ENCODE measurements at regions not wholly inside any gene's neighbourhood (a gene's known extent, or its start where the extent isn't known, plus 50 kb on each side); places are given as distances from the start of the nearest gene placed in this dataset.

GRCh38 chr5:96149021-96149420 is 187.4 kb upstream of the ELL2 start:
- no peaks in the 10 kb centered on the region for H3K36me3 Mint-ChIP-seq (ENCODE audit: low read depth)
- TF ChIP-seq CTCF (IDR thresholded peaks at IDR 0.05): no peak
- H3K27ac Mint-ChIP-seq (ENCODE audit: unreplicated experiment): peak overlapping the region; percentile 75
- peaks cover 34% of the 10 kb centered on the region for H3K4me1 Mint-ChIP-seq (ENCODE audit: low read depth)
- H3K9me3 Mint-ChIP-seq (ENCODE audit: low read depth): no peaks in the 10 kb centered on the region
- no peaks in the 10 kb centered on the region for H3K27me3 Mint-ChIP-seq (ENCODE audit: low read depth)
- DNase-seq (ENCODE audit: low spot score): no peak
- H3K4me3 Mint-ChIP-seq (ENCODE audit: unreplicated experiment): no peak overlapping the region

DNA sequence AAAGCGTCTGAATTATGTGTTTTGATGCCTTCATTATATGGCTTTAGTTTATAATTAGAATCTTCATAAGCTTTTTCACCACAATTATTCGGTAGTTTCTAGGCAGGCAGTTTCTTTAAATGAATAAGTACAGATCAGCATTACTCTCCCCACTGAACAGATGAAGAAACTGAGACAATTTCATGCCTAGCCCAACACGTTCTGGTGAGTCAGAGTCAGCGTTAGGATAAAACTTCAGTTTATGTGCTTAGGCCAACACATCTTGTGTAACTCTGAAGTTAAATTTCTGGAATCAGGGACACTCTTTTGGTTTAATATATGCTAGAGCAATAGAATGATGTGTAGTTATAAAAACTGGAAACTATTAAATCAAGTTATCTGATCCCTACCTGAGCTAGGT is 186.7 kb upstream of the ELL2 start:
- Mint-ChIP-seq H3K27ac (ENCODE audit: unreplicated experiment) (no peak overlapping the region), H3K4me1 (ENCODE audit: low read depth) (peaks cover 34% of the 10 kb centered on the region), H3K4me3 (ENCODE audit: unreplicated experiment) (no peak overlapping the region), H3K9me3 (ENCODE audit: low read depth) (no peaks in the 10 kb centered on the region), H3K36me3 (ENCODE audit: low read depth) (no peaks in the 10 kb centered on the region), H3K27me3 (ENCODE audit: low read depth) (no peaks in the 10 kb centered on the region)
- TF ChIP-seq CTCF (IDR thresholded peaks at IDR 0.05): no peak
- DNase-seq (ENCODE audit: low spot score): no peak

DNA sequence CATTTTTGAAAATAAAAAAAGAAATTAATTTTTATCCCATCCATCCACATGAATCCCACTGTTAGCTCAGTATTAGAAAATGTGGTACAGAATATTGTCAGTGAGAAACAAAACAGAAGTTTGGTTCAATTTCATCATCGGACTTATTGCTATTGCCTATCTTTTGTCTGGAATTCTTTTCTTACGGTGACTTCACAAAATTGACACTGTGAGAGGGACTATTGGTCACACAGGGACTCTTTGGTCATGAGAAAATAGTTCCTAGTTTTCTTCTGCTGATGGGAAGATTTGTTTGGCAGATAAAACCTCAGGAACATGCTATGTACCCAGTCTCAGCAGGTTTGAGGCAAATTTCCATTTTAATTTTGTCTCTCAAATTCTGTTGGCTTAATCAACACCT is 186.2 kb upstream of the ELL2 start:
- Mint-ChIP-seq H3K9me3 (ENCODE audit: low read depth) (no peaks in the 10 kb centered on the region), H3K4me1 (ENCODE audit: low read depth) (peaks cover 34% of the 10 kb centered on the region), H3K4me3 (ENCODE audit: unreplicated experiment) (no peak overlapping the region), H3K27ac (ENCODE audit: unreplicated experiment) (no peak overlapping the region), H3K36me3 (ENCODE audit: low read depth) (no peaks in the 10 kb centered on the region), H3K27me3 (ENCODE audit: low read depth) (no peaks in the 10 kb centered on the region)
- TF ChIP-seq CTCF (IDR thresholded peaks at IDR 0.05): no peak
- no peak for DNase-seq (ENCODE audit: low spot score)

- no peak for DNase-seq (ENCODE audit: low spot score)
- no peaks in the 10 kb centered on the region for H3K9me3 Mint-ChIP-seq (ENCODE audit: low read depth)
- H3K4me3 Mint-ChIP-seq (ENCODE audit: unreplicated experiment): no peak overlapping the region
- H3K36me3 Mint-ChIP-seq (ENCODE audit: low read depth): no peaks in the 10 kb centered on the region
- H3K4me1 Mint-ChIP-seq (ENCODE audit: low read depth): peaks cover 31% of the 10 kb centered on the region
- no peaks in the 10 kb centered on the region for H3K27me3 Mint-ChIP-seq (ENCODE audit: low read depth)
- peak overlapping the region; percentile 70 for H3K27ac Mint-ChIP-seq (ENCODE audit: unreplicated experiment)
- TF ChIP-seq CTCF (IDR thresholded peaks at IDR 0.05): no peak
Measured at GRCh38 chr5:96146675-96147074, 185.0 kb upstream of the ELL2 start.

- no peaks in the 10 kb centered on the region for H3K27me3 Mint-ChIP-seq (ENCODE audit: low read depth)
- DNase-seq (ENCODE audit: low spot score): no peak
- no peak overlapping the region for H3K27ac Mint-ChIP-seq (ENCODE audit: unreplicated experiment)
- no peak for TF ChIP-seq CTCF (IDR thresholded peaks at IDR 0.05)
- H3K4me3 Mint-ChIP-seq (ENCODE audit: unreplicated experiment): no peak overlapping the region
- peaks cover 19% of the 10 kb centered on the region for H3K4me1 Mint-ChIP-seq (ENCODE audit: low read depth)
- H3K9me3 Mint-ChIP-seq (ENCODE audit: low read depth): no peaks in the 10 kb centered on the region
- H3K36me3 Mint-ChIP-seq (ENCODE audit: low read depth): no peaks in the 10 kb centered on the region
Measured at GRCh38 chr5:96144289-96144688, 182.6 kb upstream of the ELL2 start.
